ENCODE measurements at regions not wholly inside any gene's neighbourhood (a gene's known extent, or its start where the extent isn't known, plus 50 kb on each side); places are given as distances from the start of the nearest gene placed in this dataset.

DNA sequence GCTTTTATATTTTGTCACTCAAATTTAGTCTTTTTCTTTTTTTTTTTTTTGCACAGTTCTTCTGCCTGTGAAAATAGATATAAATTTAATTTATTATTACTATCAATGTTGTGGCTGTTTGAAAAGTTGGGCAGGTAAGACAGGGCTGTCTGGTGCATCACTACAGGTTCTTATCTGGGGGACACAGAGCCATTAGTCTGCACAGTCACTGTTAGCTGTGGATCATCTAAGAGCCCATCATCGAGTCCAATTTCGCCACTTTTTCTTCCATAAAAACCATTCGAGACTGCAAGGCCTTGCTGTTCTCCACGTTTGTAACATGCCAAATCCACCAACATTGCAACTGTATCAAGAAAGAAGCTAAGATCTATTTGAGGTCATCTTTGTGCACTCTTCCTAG lies 325.6 kb upstream of the UMPS start:
- WGBS, 2 experiments (ENCODE audit: extremely low coverage in 1 of 2, insufficient coverage in 1 of 2, insufficient read length in 1 of 2, insufficient replicate concordance in 2 of 2, low coverage in 1 of 2, low lambda C conversion rate in 2 of 2, missing lambda C conversion rate in 1 of 2), result 79% methylated on average over 4 of the region's 4 CpGs; no CpG with 5 or more reads in 1 of the 2 experiments
- no peak for TF ChIP-seq KDM1A (IDR thresholded peaks at IDR 0.05; ENCODE audit: borderline replicate concordance, low read length)
- no peak for TF ChIP-seq CTBP2 (IDR thresholded peaks at IDR 0.05; ENCODE audit: borderline replicate concordance, insufficient read depth, insufficient read length, low read length)
- no peak for TF ChIP-seq SP4 (IDR thresholded peaks at IDR 0.05; ENCODE audit: low read length)
- TF ChIP-seq TEAD4 (IDR thresholded peaks at IDR 0.05; ENCODE audit: low read depth, low read length), result no peak
- TF ChIP-seq EGR1 (IDR thresholded peaks at IDR 0.05; ENCODE audit: borderline replicate concordance, low read depth, low read length), result no peak
- no peak for TF ChIP-seq FOSL1 (IDR thresholded peaks at IDR 0.05; ENCODE audit: insufficient read depth, low read depth, low read length)
- TF ChIP-seq, protein P1, sequence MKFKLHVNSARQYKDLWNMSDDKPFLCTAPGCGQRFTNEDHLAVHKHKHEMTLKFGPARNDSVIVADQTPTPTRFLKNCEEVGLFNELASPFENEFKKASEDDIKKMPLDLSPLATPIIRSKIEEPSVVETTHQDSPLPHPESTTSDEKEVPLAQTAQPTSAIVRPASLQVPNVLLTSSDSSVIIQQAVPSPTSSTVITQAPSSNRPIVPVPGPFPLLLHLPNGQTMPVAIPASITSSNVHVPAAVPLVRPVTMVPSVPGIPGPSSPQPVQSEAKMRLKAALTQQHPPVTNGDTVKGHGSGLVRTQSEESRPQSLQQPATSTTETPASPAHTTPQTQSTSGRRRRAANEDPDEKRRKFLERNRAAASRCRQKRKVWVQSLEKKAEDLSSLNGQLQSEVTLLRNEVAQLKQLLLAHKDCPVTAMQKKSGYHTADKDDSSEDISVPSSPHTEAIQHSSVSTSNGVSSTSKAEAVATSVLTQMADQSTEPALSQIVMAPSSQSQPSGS (IDR thresholded peaks at IDR 0.05; ENCODE audit: low read length), result no peak
- TF ChIP-seq, protein P2, sequence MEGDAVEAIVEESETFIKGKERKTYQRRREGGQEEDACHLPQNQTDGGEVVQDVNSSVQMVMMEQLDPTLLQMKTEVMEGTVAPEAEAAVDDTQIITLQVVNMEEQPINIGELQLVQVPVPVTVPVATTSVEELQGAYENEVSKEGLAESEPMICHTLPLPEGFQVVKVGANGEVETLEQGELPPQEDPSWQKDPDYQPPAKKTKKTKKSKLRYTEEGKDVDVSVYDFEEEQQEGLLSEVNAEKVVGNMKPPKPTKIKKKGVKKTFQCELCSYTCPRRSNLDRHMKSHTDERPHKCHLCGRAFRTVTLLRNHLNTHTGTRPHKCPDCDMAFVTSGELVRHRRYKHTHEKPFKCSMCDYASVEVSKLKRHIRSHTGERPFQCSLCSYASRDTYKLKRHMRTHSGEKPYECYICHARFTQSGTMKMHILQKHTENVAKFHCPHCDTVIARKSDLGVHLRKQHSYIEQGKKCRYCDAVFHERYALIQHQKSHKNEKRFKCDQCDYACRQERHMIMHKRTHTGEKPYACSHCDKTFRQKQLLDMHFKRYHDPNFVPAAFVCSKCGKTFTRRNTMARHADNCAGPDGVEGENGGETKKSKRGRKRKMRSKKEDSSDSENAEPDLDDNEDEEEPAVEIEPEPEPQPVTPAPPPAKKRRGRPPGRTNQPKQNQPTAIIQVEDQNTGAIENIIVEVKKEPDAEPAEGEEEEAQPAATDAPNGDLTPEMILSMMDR (IDR thresholded peaks at IDR 0.05; ENCODE audit: control extremely low read depth in 1 of 3, insufficient read depth in 1 of 3, low read depth in 1 of 3, low read length in 3 of 3), result no peak
- TF ChIP-seq, protein P3, sequence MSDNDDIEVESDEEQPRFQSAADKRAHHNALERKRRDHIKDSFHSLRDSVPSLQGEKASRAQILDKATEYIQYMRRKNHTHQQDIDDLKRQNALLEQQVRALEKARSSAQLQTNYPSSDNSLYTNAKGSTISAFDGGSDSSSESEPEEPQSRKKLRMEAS (IDR thresholded peaks at IDR 0.05), result no peak
- no peak for TF ChIP-seq CEBPB (IDR thresholded peaks at IDR 0.05; ENCODE audit: low read depth, low read length)

More for the DNA sequence above, 325.6 kb upstream of the UMPS start:
- no peaks in the 10 kb centered on the region for H3K79me2 ChIP-seq (ENCODE audit: control insufficient read depth in 1 of 2, insufficient read depth in 2 of 2, low read length in 2 of 2)
- no peak overlapping the region for H2BK20ac ChIP-seq (ENCODE audit: low read length)
- H2AK5ac ChIP-seq (ENCODE audit: low read depth, low read length), result no peak overlapping the region
- H3K14ac ChIP-seq (ENCODE audit: insufficient read length), result no peak overlapping the region
- no peak overlapping the region for H2BK5ac ChIP-seq (ENCODE audit: low read depth, low read length)
- H2BK120ac ChIP-seq (replicated peaks; ENCODE audit: low read depth, low read length), result no peak overlapping the region
- H2BK15ac ChIP-seq (ENCODE audit: low read length), result no peak overlapping the region
- H3K27me3 ChIP-seq (replicated peaks in 1 of 4; ENCODE audit: control insufficient read depth in 3 of 4, extremely low read depth in 1 of 4, insufficient read depth in 3 of 4, low read length in 3 of 4), result no peaks in the 10 kb centered on the region
- H4K91ac ChIP-seq (replicated peaks; ENCODE audit: insufficient read length, low read length), result no peak overlapping the region
- H4K5ac ChIP-seq (ENCODE audit: insufficient read length, low read depth, low read length), result no peak overlapping the region
- no peaks in the 10 kb centered on the region for H3K36me3 ChIP-seq (ENCODE audit: control insufficient read depth in 2 of 4, insufficient read depth in 4 of 4, low read length in 3 of 4)
- H4K20me1 ChIP-seq (replicated peaks in 1 of 2; ENCODE audit: control insufficient read depth in 1 of 2, insufficient read depth in 2 of 2, low read length in 2 of 2), result no peaks in the 10 kb centered on the region
- H3K23me2 ChIP-seq (ENCODE audit: low read depth, low read length), result no peaks in the 10 kb centered on the region
- DNase-seq (ENCODE audit: low read depth in 1 of 2, low spot score in 2 of 2) (no peak), FAIRE-seq (no peak)
- H3K4ac ChIP-seq (replicated peaks; ENCODE audit: insufficient read length, low read depth, low read length), result no peak overlapping the region
- ChIA-PET POLR2A (ENCODE audit: partially characterized antibody) (no interaction called here), CTCF (ENCODE audit: partially characterized antibody) (interaction anchor here (0.6 to 1.1 kb wide), 7 partner anchors 13 to 92 kb away, joined by 3 to 4 read pairs (median 3); no protein-coding TSS in a partner anchor)
- no peak overlapping the region for H2AFZ ChIP-seq (ENCODE audit: low read length)
- H3K9ac ChIP-seq (replicated peaks in 1 of 4; ENCODE audit: extremely low read depth in 1 of 4, low read depth in 3 of 4, low read length in 3 of 4), result no peak overlapping the region
- H3K4me3 ChIP-seq (ENCODE audit: extremely low read depth in 1 of 4, insufficient read depth in 2 of 4, low read depth in 3 of 4, low read length in 4 of 4), result no peak overlapping the region
- H3K4me2 ChIP-seq (ENCODE audit: insufficient read depth in 1 of 2, low read depth in 2 of 2, low read length in 2 of 2), result no peak overlapping the region
- no peak overlapping the region for H3K27ac ChIP-seq (ENCODE audit: low read depth, low read length)
- H3K56ac ChIP-seq (replicated peaks; ENCODE audit: insufficient read length, low read depth, low read length), result no peak overlapping the region
- no peaks in the 10 kb centered on the region for H3K79me1 ChIP-seq (ENCODE audit: low read depth, low read length)
- no peak overlapping the region for H3K23ac ChIP-seq (ENCODE audit: insufficient read length)
- no peak overlapping the region for H2BK12ac ChIP-seq (ENCODE audit: low read depth, low read length)
- no peaks in the 10 kb centered on the region for H3K9me3 ChIP-seq (ENCODE audit: insufficient read depth in 2 of 2, low read depth in 1 of 2, low read length in 1 of 2)
- no peaks in the 10 kb centered on the region for H3K4me1 ChIP-seq (replicated peaks in 1 of 4; ENCODE audit: control insufficient read depth in 3 of 4, insufficient read depth in 4 of 4, low read length in 3 of 4)
- no peak overlapping the region for H4K8ac ChIP-seq (ENCODE audit: extremely low read depth, insufficient read depth, low read length)
- no peak overlapping the region for H3K18ac ChIP-seq (ENCODE audit: extremely low read depth, low read length)
